H9 (cell line): ENCODE measurements at regions not wholly inside any gene's neighbourhood (a gene's known extent, or its start where the extent isn't known, plus 50 kb on each side); places are given as distances from the start of the nearest gene placed in this dataset.

Experiments used
- DNase-seq: peaks from one replicate; pipeline ENCODE4 v3.0.0-alpha.2; 2017
- H2AFZ ChIP-seq: one replicate; pipeline ENCODE4 v1.6.1; 2013; ENCODE audit warnings: mild to moderate bottlenecking, low read length, control low read depth, moderate library complexity
- H2AK5ac ChIP-seq: 2 replicates; pipeline ENCODE4 v1.6.1; 2013; ENCODE audit warnings: low read length, control low read depth, mixed read lengths; ENCODE audit not compliant: insufficient read length
- H2BK120ac ChIP-seq: one replicate; pipeline ENCODE4 v1.6.1; 2013; ENCODE audit warnings: low read depth, mild to moderate bottlenecking, low read length, control low read depth, inconsistent platforms; ENCODE audit not compliant: poor library complexity, severe bottlenecking
- H2BK12ac ChIP-seq: 2 replicates; pipeline ENCODE4 v1.6.1; 2013; ENCODE audit warnings: low read length, control low read depth, mixed read lengths, low read depth; ENCODE audit not compliant: insufficient read length
- H2BK15ac ChIP-seq: 2 replicates; pipeline ENCODE4 v1.6.1; 2013; ENCODE audit warnings: low read depth, low read length, control low read depth
- H2BK20ac ChIP-seq: one replicate; pipeline ENCODE4 v1.6.1; 2013; ENCODE audit warnings: low read depth, mild to moderate bottlenecking, low read length, control low read depth, inconsistent platforms; ENCODE audit not compliant: poor library complexity, severe bottlenecking
- H2BK5ac ChIP-seq: 2 replicates; pipeline ENCODE4 v1.6.1; 2013; ENCODE audit warnings: low read length, control low read depth, mixed read lengths; ENCODE audit not compliant: insufficient read length
- H3K14ac ChIP-seq: 2 replicates; pipeline ENCODE4 v1.6.1; 2013; ENCODE audit warnings: low read length, control low read depth; ENCODE audit not compliant: insufficient read depth
- H3K18ac ChIP-seq: 2 replicates; pipeline ENCODE4 v1.6.1; 2013; ENCODE audit warnings: low read depth, mild to moderate bottlenecking, mixed read lengths, low read length, control low read depth; ENCODE audit not compliant: insufficient read length
- H3K23ac ChIP-seq: 2 replicates; pipeline ENCODE4 v1.6.1; 2013; ENCODE audit warnings: low read length, control low read depth, mixed read lengths, low read depth; ENCODE audit not compliant: insufficient read length
- H3K23me2 ChIP-seq: 2 replicates; pipeline ENCODE4 v1.6.1; 2013; ENCODE audit warnings: low read depth, mild to moderate bottlenecking, mixed read lengths, low read length, control low read depth; ENCODE audit not compliant: insufficient read length, poor library complexity, severe bottlenecking
- H3K27ac ChIP-seq: 2 replicates; pipeline ENCODE4 v1.5.1; 2013; ENCODE audit warnings: low read length, control low read depth, mixed read lengths, low read depth; ENCODE audit not compliant: insufficient read length
- H3K27me3 ChIP-seq: 2 replicates; pipeline ENCODE4 v1.6.1; 2013; ENCODE audit warnings: low read length, control low read depth, inconsistent platforms; ENCODE audit not compliant: insufficient read depth
- H3K4ac ChIP-seq: 2 replicates; pipeline ENCODE4 v1.6.1; 2013; ENCODE audit warnings: low read depth, mild to moderate bottlenecking, control low read depth, inconsistent platforms, low read length, moderate library complexity
- H3K4me1 ChIP-seq: 2 replicates; pipeline ENCODE4 v1.6.1; 2013; ENCODE audit warnings: low read length, control low read depth, inconsistent platforms; ENCODE audit not compliant: insufficient read depth
- H3K4me2 ChIP-seq: 2 replicates; pipeline ENCODE4 v1.6.1; 2013; ENCODE audit warnings: low read length, control low read depth, mixed read lengths; ENCODE audit not compliant: insufficient read length, insufficient read depth
- H3K56ac ChIP-seq: 2 replicates; pipeline ENCODE4 v1.6.1; 2013; ENCODE audit warnings: low read depth, mild to moderate bottlenecking, mixed read lengths, low read length, control low read depth; ENCODE audit not compliant: insufficient read length
- H3K79me1 ChIP-seq: 2 replicates; pipeline ENCODE4 v1.6.1; 2013; ENCODE audit warnings: low read depth, mild to moderate bottlenecking, moderate library complexity, low read length, control low read depth, inconsistent platforms; ENCODE audit not compliant: insufficient read depth, poor library complexity, severe bottlenecking
- H3K79me2 ChIP-seq: 2 replicates; pipeline ENCODE4 v1.6.1; 2013; ENCODE audit warnings: low read length, control low read depth, inconsistent platforms; ENCODE audit not compliant: insufficient read depth
- H3K9ac ChIP-seq: 2 replicates; pipeline ENCODE4 v1.6.1; 2013; ENCODE audit warnings: low read length, control low read depth, mixed read lengths; ENCODE audit not compliant: insufficient read length; ENCODE audit errors: extremely low read depth
- H3K9me3 ChIP-seq: one replicate; pipeline ENCODE4 v1.6.1; 2013; ENCODE audit warnings: low read depth, low read length, inconsistent platforms; ENCODE audit not compliant: control insufficient read depth
- H3T11ph ChIP-seq: one replicate; pipeline ENCODE4 v1.6.1; 2013; ENCODE audit warnings: mild to moderate bottlenecking, low read length, control low read depth, inconsistent platforms
- H4K20me1 ChIP-seq: one replicate; pipeline ENCODE4 v1.6.1; 2013; ENCODE audit not compliant: control insufficient read depth, insufficient read length, insufficient read depth
- H4K5ac ChIP-seq: 2 replicates; pipeline ENCODE4 v1.6.1; 2013; ENCODE audit warnings: low read depth, mild to moderate bottlenecking, mixed read lengths, low read length, control low read depth; ENCODE audit not compliant: insufficient read length
- H4K8ac ChIP-seq: replicated peaks from 2 replicates; pipeline ENCODE4 v1.6.1; 2013; ENCODE audit warnings: low read length, control low read depth, mixed read lengths, low read depth; ENCODE audit not compliant: insufficient read length
- H4K91ac ChIP-seq: 2 replicates; pipeline ENCODE4 v1.6.1; 2013; ENCODE audit warnings: low read depth, mild to moderate bottlenecking, moderate library complexity, mixed read lengths, low read length, control low read depth; ENCODE audit not compliant: insufficient read length
- H3K27ac Mint-ChIP-seq, 3 experiments: 2 replicates in 2 of 3; 3 replicates in 1 of 3; pipeline ENCODE4 v1.8.0; 2020 to 2021; ENCODE audit warnings: mixed read lengths in 3 of 3, mild to moderate bottlenecking in 1 of 3, moderate library complexity in 1 of 3
- H3K27me3 Mint-ChIP-seq: 2 replicates; pipeline ENCODE4 v1.8.0; 2021; ENCODE audit warnings: low read depth, mild to moderate bottlenecking, moderate library complexity, mixed read lengths
- H3K36me3 Mint-ChIP-seq, 3 experiments: 2 replicates in 2 of 3; 3 replicates in 1 of 3; pipeline ENCODE4 v1.8.0; 2020 to 2021; ENCODE audit warnings: low read depth in 3 of 3, mixed read lengths in 3 of 3; ENCODE audit not compliant: insufficient read depth in 1 of 3
- H3K4me1 Mint-ChIP-seq, 2 experiments: 2 replicates each; pipeline ENCODE4 v1.8.0; 2020; ENCODE audit warnings: mixed read lengths in 2 of 2
- H3K4me3 Mint-ChIP-seq, 2 experiments: 2 replicates in 1 of 2; 3 replicates in 1 of 2; pipeline ENCODE4 v1.8.0; 2020 to 2021; ENCODE audit warnings: mild to moderate bottlenecking in 2 of 2, mixed read lengths in 2 of 2, moderate library complexity in 1 of 2
- H3K9me3 Mint-ChIP-seq, 2 experiments: 2 replicates in 1 of 2; 3 replicates in 1 of 2; pipeline ENCODE4 v1.8.0; 2020; ENCODE audit warnings: mild to moderate bottlenecking in 2 of 2, mixed read lengths in 2 of 2, moderate library complexity in 1 of 2
- CTCF ChIP-seq: fragments of 200-600 bp; sonication (generic); conservative IDR thresholded peaks from 3 replicates; pipeline ENCODE4 v1.8.0; 2021; ENCODE audit warnings: antibody characterized with exemption, mild to moderate bottlenecking
- WGBS: extraction: QIAGEN DNeasy Blood & Tissue Kit; methylation state at CpG from one replicate; pipeline ENCODE4 v1.1.7; 2013; ENCODE audit warnings: missing lambda C conversion rate, low lambda C conversion rate, mixed read lengths; ENCODE audit not compliant: insufficient read length; ENCODE audit errors: extremely low coverage; 5-methylcytosine and 5-hydroxymethylcytosine counted together

GRCh38 chrX:13938051-13938828 is 91.5 kb downstream of the GEMIN8 start:
- H3K79me2 ChIP-seq: peaks cover 9% of the 10 kb centered on the region; the same call in 1 of the 2 replicates
- H3K27ac Mint-ChIP-seq: peak overlapping the region; percentile 27 to 95 (median 92); a peak in 6 of 7 replicates

More at GRCh38 chrX:13938051-13938828, 91.5 kb downstream of the GEMIN8 start:
- TF ChIP-seq CTCF: no peak
- Histone ChIP-seq H3K18ac (peak overlapping the region; percentile 90), H3K23me2 (peaks cover 8% of the 10 kb centered on the region), H3K79me1 (no peaks in the 10 kb centered on the region), H3K4me1 (peaks cover 19% of the 10 kb centered on the region), H2AK5ac (no peak overlapping the region), H2AFZ (no peak overlapping the region), H3K27me3 (no peaks in the 10 kb centered on the region), H4K20me1 (no peaks in the 10 kb centered on the region), H3K27ac (peak overlapping the region; percentile 96), H3K9ac (peak overlapping the region; percentile 81), H3K4ac (no peak overlapping the region), H4K91ac (no peak overlapping the region), H4K5ac (no peak overlapping the region), H3K4me2 (peak overlapping the region; percentile 87), H3K9me3 (no peaks in the 10 kb centered on the region), H2BK12ac (no peak overlapping the region), H2BK20ac (no peak overlapping the region), H2BK5ac (no peak overlapping the region), H3K14ac (peak overlapping the region; percentile 97), H4K8ac (no peak overlapping the region), H3K56ac (no peak overlapping the region), H3K23ac (no peak overlapping the region), H2BK15ac (no peak overlapping the region), H2BK120ac (peak overlapping the region; percentile 88), H3T11ph (no peak overlapping the region)
- peak overlapping the region; percentile 87 to 93 for H3K4me3 Mint-ChIP-seq
- peaks cover 26 to 31% of the 10 kb centered on the region in 2 experiments for H3K9me3 Mint-ChIP-seq
- H3K27me3 Mint-ChIP-seq: no peaks in the 10 kb centered on the region
- no CpG with 5 or more reads among the region's 91 CpGs for WGBS
- peaks cover 11 to 17% (median 13%) of the 10 kb centered on the region in 3 experiments for H3K36me3 Mint-ChIP-seq
- peak; percentile 69 for DNase-seq
- peaks cover 40 to 52% of the 10 kb centered on the region in 2 experiments for H3K4me1 Mint-ChIP-seq
